Suprapubic skin (tissue), 3 donors: ENCODE measurements at regions not wholly inside any gene's neighbourhood (a gene's known extent, or its start where the extent isn't known, plus 50 kb on each side); places are given as distances from the start of the nearest gene placed in this dataset.

Source experiments
- CTCF ChIP-seq, 2 donors: fragments of 200-600 bp in 1 of 2; fragments of 450-650 bp in 1 of 2; sonication (generic) in 1 of 2; IDR thresholded peaks; one replicate each; pipeline ENCODE4 v1.5.1; 2016 to 2019; ENCODE audit warnings: antibody characterized with exemption in 2 of 2, mild to moderate bottlenecking in 1 of 2, moderate library complexity in 1 of 2
- EP300 ChIP-seq: sonication (generic); formaldehyde crosslinking; IDR thresholded peaks from one replicate; pipeline ENCODE4 v1.6.1; 2017; ENCODE audit warnings: antibody characterized with exemption
- POLR2A ChIP-seq, 2 donors: fragments of 450-650 bp; IDR thresholded peaks; one replicate each; pipeline ENCODE4 v1.6.1; 2017; ENCODE audit warnings: antibody characterized with exemption in 2 of 2, mild to moderate bottlenecking in 2 of 2, moderate library complexity in 2 of 2

- TF ChIP-seq CTCF (IDR thresholded peaks at IDR 0.05): no peak
- no peak for TF ChIP-seq POLR2A (IDR thresholded peaks at IDR 0.05)
- no peak for TF ChIP-seq EP300
These were observed 94.5 kb upstream of the MXRA5 start for GRCh38 chrX:3440981-3441380.
